ENCODE measurements at regions not wholly inside any gene's neighbourhood (a gene's known extent, or its start where the extent isn't known, plus 50 kb on each side); places are given as distances from the start of the nearest gene placed in this dataset.
A peak's percentile ranks its signal among the peaks of the same experiment; 100 is the strongest.
"Not testable (repeated sequence)": the region's sequence is repeated elsewhere in the genome, so short reads cannot be mapped to it uniquely, and the experiment has no call there.

DNA sequence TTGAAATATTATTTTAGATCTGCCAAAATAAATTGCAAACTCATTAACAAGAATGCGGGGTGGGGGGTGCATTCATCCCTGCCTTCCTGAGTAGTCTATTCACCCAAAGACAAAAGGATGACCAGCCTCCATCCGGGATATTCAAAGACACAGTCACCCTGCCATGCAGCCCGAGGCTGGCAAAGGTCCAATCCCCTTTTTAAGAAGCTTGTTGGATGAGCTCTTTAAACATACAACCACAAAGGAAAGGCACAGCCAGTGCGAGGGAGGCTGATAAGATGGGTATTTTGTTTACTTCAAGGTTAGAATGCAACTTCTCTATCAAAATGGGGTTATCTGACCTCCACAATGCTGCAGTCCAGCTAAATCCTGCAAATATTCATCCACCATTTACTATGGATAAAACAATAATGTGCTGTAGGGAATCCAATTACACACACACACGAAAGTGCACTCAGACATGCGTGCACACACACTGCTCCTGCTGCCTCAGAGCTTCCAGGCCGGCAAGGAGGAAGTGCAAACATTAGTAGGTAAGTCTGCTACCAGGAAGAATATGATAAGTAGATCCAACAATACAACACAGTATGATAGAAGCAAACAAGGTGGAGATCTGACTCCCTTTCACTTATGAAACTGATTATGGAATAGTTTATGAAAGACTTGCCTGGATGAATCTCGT, 133.6 kb downstream of the CCDC74A start:
- H3K27ac ChIP-seq (ENCODE audit: low read length); H3K9me3 ChIP-seq (ENCODE audit: insufficient read depth, low read depth, low read length); H3K4me3 ChIP-seq (ENCODE audit: low read length); H3K4me1 ChIP-seq (ENCODE audit: insufficient read depth, low read length); H3K9ac ChIP-seq (ENCODE audit: low read depth, low read length); H3K27me3 ChIP-seq (ENCODE audit: insufficient read depth, low read length); H3K36me3 ChIP-seq (ENCODE audit: insufficient read depth, low read depth, low read length): not testable (repeated sequence)

DNA sequence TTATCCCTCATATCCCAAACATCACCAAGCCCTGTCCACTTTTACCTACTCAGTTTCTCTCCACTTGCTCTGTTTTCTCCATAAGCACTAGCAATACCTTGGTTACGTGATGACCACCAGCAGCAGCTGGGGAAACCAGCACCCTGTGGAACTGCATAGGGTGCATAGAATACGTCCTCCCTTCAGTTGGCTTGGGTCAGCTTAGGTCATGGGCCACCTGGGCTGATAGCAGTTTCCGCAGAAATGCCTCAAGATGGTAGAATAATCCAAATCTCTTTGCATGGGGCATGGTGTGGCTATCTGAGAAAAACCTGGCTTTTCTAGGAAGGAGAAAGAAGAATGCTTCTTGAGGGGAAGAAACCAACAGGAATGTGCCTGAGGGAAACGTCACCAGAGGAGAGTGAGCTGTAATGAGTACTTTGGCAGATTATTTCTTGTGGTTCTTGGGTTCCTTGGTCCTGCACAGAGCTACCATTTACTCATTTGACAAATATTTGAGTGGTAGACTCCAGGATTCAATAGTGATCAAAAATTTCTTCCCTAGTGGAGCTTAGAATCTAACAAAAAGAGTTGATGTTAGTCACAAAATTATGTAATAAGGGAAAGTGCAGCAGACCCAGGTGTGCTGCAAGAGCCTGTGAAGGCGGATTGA, 134.3 kb downstream of the CCDC74A start:
- not testable (repeated sequence) for H3K9ac ChIP-seq (ENCODE audit: low read depth, low read length); H3K9me3 ChIP-seq (ENCODE audit: insufficient read depth, low read depth, low read length); H3K4me1 ChIP-seq (ENCODE audit: insufficient read depth, low read length); H3K36me3 ChIP-seq (ENCODE audit: insufficient read depth, low read depth, low read length); H3K4me3 ChIP-seq (ENCODE audit: low read length); H3K27me3 ChIP-seq (ENCODE audit: insufficient read depth, low read length); H3K27ac ChIP-seq (ENCODE audit: low read length)

DNA sequence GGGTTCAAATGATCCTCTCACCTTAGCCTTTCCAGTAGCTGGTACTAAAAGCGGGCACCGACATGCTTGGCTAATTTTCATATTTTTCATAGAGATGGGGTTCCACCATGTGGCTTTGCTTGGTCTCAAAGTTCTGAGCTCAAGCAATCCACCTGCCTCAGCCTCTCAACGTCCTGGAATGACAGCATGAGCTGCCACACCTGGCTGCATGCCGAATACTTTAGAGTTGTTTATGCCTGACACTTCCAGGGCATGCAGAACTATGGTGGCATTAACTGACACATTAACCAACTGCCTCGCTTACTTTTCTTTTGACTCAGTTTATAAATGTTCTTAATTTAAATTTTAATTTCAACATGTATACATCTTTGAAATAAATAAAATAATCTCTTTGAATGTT, 135.8 kb downstream of the CCDC74A start:
- not testable (repeated sequence) for H3K27ac ChIP-seq (ENCODE audit: low read length); H3K27me3 ChIP-seq (ENCODE audit: insufficient read depth, low read length); H3K4me3 ChIP-seq (ENCODE audit: low read length); H3K36me3 ChIP-seq (ENCODE audit: insufficient read depth, low read depth, low read length); H3K9me3 ChIP-seq (ENCODE audit: insufficient read depth, low read depth, low read length); H3K9ac ChIP-seq (ENCODE audit: low read depth, low read length); H3K4me1 ChIP-seq (ENCODE audit: insufficient read depth, low read length)

DNA sequence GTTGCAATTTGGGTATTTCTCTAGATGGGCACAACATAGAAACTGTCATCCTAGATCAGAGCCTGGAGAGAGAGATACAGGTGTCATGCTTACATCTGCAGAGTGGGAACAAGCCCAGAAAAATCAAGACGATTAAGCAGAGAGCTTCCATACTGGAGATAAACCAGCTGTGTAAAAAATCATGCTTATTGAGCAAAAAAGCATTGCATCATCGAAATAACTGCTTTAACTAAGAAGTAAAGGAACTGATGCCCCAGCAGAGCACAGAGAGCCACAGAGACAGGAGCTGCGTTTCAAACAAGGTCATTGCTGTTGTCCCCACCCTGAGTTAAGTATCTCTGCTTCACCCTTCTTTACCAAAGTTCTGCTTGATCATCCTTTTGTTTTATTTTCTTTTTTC, 138.0 kb downstream of the CCDC74A start:
- not testable (repeated sequence) for H3K27me3 ChIP-seq (ENCODE audit: insufficient read depth, low read length); H3K9me3 ChIP-seq (ENCODE audit: insufficient read depth, low read depth, low read length); H3K36me3 ChIP-seq (ENCODE audit: insufficient read depth, low read depth, low read length); H3K4me1 ChIP-seq (ENCODE audit: insufficient read depth, low read length); H3K4me3 ChIP-seq (ENCODE audit: low read length); H3K9ac ChIP-seq (ENCODE audit: low read depth, low read length); H3K27ac ChIP-seq (ENCODE audit: low read length)

DNA sequence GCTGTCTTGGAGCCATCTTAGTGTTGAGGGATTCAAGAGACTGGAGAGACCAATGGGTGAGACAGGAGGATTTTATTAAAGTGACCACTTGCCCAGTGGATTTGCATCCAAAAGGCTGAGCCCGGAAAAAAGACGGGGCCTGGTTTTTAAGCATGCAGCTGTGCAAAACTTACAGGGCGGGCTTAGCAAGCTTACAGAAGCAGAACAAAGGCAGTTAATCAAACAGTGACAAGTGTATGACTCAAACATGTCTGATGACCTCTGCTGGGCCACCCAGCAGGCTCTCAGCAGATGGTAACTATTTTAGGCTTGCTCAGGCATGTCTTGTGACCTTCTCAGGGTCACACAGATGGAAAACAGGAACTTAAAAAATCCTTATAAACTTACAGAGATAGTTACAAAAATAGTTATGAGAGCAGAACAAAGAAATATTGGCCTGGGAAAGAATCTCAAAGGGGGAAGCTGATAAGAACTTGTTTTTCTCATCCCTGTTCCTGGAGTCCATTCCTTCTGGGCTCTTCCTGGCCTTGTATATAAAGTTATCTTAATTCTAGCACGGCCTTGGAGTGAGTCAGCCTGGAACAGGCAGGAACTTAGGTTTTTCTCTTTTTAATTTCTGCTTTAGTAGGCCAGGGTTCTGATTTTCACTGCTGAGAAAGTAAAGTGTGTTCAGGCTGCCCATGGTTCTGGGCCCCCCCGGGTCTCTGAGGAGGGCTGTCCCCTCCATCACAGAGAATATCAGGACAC, 141.3 kb downstream of the CCDC74A start:
- not testable (repeated sequence) for H3K4me1 ChIP-seq (ENCODE audit: insufficient read depth, low read length); H3K9ac ChIP-seq (ENCODE audit: low read depth, low read length); H3K4me3 ChIP-seq (ENCODE audit: low read length); H3K9me3 ChIP-seq (ENCODE audit: insufficient read depth, low read depth, low read length); H3K27ac ChIP-seq (ENCODE audit: low read length); H3K36me3 ChIP-seq (ENCODE audit: insufficient read depth, low read depth, low read length)
- H3K27me3 ChIP-seq (ENCODE audit: insufficient read depth, low read length), result peaks cover 27% of the 10 kb centered on the region

DNA sequence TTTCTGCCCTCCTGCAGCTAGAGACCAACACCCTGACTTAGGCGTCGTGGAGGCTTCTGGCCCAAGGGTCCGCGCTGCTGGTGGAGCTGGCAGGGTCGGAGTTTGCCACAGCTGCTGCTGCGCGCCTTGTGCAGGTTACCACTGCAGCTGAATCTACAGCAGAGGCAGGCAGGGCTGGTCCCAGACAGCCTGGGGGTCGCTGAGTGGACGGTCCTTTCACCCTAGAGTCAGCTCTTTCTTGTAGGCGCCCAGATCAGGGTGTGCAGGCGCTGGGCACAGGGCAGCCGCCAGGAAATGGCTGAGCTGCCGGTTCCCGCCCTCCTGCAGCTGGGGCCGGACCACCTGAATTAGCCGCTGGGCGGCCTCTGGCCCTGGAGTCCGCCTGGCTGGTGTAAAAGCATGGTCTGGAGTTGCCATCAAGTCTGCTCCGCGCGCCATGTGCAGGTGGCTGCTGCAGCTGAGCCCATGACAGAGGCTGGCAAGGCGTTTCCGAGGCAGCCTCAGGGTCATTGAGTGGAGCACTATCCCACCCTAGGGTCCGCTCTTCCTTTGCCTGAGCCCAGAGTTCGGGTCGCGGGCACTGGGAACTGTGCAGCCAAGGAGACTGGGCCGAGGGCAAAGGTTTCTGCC, 144.3 kb downstream of the CCDC74A start:
- H3K4me1 ChIP-seq (ENCODE audit: insufficient read depth, low read length); H3K36me3 ChIP-seq (ENCODE audit: insufficient read depth, low read depth, low read length); H3K9me3 ChIP-seq (ENCODE audit: insufficient read depth, low read depth, low read length); H3K4me3 ChIP-seq (ENCODE audit: low read length); H3K27ac ChIP-seq (ENCODE audit: low read length); H3K9ac ChIP-seq (ENCODE audit: low read depth, low read length): not testable (repeated sequence)
- H3K27me3 ChIP-seq (ENCODE audit: insufficient read depth, low read length), result peaks cover 40% of the 10 kb centered on the region

DNA sequence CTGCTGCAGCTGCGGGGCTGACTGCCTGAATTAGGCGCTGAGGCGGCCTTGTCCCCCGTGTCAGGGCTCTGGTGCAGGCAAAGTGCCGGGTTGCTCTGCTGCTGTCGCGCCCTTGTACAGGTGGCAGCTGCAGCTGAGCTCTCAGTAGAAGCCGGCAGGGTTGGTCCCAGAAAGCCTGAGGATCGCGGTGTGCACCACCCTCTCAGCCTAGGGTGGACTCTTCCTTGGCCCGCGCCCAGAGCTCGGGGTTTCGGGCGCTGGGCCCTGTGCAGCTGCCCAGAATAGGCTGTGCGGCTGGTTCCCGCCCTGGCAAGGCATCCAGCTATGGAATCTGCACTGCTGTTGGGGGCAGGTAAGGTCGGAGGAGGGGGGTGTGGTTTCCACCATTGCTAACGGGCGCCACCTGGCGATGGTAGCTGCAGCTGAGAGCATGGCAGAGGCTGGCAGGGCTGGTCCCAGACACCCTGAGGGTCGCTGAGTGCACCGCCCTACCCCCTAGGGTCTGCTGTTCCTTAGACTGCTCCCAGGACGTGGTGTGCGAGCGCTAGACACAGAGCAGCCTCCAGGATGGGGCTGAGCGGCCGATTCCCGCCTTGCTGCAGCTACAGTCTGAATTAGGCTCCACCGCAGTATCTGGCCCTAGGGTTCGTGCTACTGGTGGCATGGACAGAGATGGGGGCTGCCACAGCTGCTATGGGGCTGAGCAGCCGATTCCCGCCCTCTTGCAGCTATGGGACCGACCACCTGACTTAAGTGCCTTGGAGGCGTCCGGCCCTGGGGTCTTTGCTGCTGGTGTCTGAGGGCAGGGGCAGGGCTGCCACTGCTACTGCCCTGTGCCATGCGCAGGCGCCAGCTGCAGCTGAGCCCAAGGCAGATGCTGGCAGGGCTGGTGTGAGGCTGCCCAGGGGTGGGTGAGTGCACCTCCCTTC, 145.0 kb downstream of the CCDC74A start:
- not testable (repeated sequence) for H3K36me3 ChIP-seq (ENCODE audit: insufficient read depth, low read depth, low read length); H3K4me1 ChIP-seq (ENCODE audit: insufficient read depth, low read length); H3K9me3 ChIP-seq (ENCODE audit: insufficient read depth, low read depth, low read length); H3K27ac ChIP-seq (ENCODE audit: low read length); H3K9ac ChIP-seq (ENCODE audit: low read depth, low read length)
- Histone ChIP-seq H3K27me3 (ENCODE audit: insufficient read depth, low read length) (peaks cover 40% of the 10 kb centered on the region), H3K4me3 (ENCODE audit: low read length) (peak overlapping the region; percentile 64)

DNA sequence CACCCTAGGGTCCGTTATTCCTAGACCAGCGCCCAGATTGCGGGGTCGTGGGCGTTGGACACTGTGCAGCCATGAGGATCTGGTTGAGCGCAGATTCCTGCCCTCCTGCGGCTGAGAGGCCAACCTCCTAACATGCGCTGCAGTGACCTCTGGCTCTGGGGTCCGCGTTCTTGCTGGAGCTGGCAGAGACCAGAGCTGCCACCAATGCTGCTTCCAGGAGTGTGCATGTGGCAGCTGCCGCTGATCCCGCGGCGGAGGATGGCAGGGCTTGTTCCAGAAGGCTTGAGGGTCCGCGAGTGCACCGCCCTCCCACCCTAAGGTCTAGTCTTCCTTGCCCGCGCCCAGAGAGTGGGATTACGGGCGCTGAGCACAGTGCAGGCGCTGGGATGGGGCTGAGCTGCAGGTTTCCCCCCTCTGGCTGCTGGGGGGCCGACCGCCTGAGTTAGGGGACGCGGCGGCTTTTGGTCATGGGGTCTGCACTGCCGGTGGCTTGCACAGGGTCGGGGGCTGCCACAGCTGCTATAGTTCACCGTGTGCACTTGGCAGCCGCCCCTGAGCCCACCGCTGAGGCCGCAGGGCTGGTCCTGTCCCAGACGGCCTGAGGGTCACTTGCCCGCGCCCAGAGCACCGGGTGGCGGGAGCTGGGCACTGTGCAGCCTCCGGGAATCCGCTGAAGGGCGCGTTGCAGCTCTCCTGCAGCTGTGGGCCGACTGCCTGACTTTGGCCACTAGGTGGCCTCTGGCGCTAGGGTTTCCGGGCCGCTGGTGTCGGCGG, 145.9 kb downstream of the CCDC74A start:
- Histone ChIP-seq H3K4me3 (ENCODE audit: low read length) (peak overlapping the region; percentile 64), H3K9ac (ENCODE audit: low read depth, low read length) (no peak overlapping the region), H3K4me1 (ENCODE audit: insufficient read depth, low read length) (no peaks in the 10 kb centered on the region), H3K27me3 (ENCODE audit: insufficient read depth, low read length) (peaks cover 40% of the 10 kb centered on the region), H3K27ac (ENCODE audit: low read length) (no peak overlapping the region), H3K9me3 (ENCODE audit: insufficient read depth, low read depth, low read length) (no peaks in the 10 kb centered on the region; the same call in 1 of the 2 replicates), H3K36me3 (ENCODE audit: insufficient read depth, low read depth, low read length) (no peaks in the 10 kb centered on the region)

DNA sequence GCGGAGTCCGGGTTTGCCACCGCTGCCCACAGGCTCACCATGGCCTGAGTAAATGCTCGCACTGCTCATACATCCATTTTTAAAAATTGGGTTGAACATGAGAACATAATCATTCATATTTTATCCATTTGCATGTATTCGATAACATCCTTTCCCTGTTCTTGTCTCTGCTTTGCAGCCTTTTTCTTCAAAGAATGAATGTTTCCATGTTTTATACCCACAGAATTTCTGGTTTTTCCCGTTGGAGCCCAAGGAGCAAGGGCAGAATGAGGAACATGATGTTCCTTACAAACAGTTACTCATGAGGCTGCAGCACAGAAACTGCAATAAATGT, 146.5 kb downstream of the CCDC74A start:
- no peaks in the 10 kb centered on the region for H3K36me3 ChIP-seq (ENCODE audit: insufficient read depth, low read depth, low read length)
- no peak overlapping the region for H3K9ac ChIP-seq (ENCODE audit: low read depth, low read length)
- H3K9me3 ChIP-seq (ENCODE audit: insufficient read depth, low read depth, low read length), result no peaks in the 10 kb centered on the region; the same call in 1 of the 2 replicates
- no peak overlapping the region for H3K4me3 ChIP-seq (ENCODE audit: low read length)
- no peaks in the 10 kb centered on the region for H3K4me1 ChIP-seq (ENCODE audit: insufficient read depth, low read length)
- peaks cover 40% of the 10 kb centered on the region for H3K27me3 ChIP-seq (ENCODE audit: insufficient read depth, low read length)
- H3K27ac ChIP-seq (ENCODE audit: low read length), result no peak overlapping the region

DNA sequence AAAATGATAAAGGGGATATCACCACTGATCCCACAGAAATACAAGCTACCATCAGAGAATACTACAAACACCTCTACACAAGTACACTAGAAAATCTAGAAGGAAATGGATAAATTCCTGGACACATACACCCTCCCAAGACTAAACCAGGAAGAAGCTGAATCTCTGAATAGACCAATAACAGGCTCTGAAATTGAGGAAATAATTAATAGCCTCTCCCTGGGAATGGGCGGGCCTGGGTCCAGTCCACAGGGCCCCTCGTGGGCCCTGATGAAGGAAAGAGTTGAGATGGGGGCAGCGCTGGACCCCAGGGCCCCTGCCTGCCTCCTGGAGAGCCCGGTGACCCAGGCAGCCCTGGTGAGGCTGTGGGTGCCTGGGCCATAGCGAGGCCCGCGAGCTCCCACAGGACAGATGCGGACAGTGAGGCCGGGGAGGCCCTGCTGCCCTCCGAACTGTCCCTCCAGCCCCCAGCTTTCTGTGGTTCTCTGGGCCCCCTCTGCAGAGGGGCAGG, 154.0 kb downstream of the CCDC74A start:
- H3K36me3 ChIP-seq (ENCODE audit: insufficient read depth, low read depth, low read length); H3K4me1 ChIP-seq (ENCODE audit: insufficient read depth, low read length); H3K9me3 ChIP-seq (ENCODE audit: insufficient read depth, low read depth, low read length); H3K27ac ChIP-seq (ENCODE audit: low read length): not testable (repeated sequence)
- Histone ChIP-seq H3K4me3 (ENCODE audit: low read length) (peak overlapping the region; percentile 91), H3K9ac (ENCODE audit: low read depth, low read length) (peak overlapping the region; percentile 73; the same call in 1 of the 2 replicates), H3K27me3 (ENCODE audit: insufficient read depth, low read length) (peaks cover 11% of the 10 kb centered on the region)
